BJ (cell line): ENCODE measurements at regions not wholly inside any gene's neighbourhood (a gene's known extent, or its start where the extent isn't known, plus 50 kb on each side); places are given as distances from the start of the nearest gene placed in this dataset.

Experiments
- CTCF ChIA-PET: fragments of 350-600 bp; formaldehyde crosslinking; extraction: SDS; loops from one replicate; lab custom pipeline; 2021; ENCODE audit warnings: antibody characterized with exemption, inconsistent platforms; lab: Yijun Ruan, JAX
- POLR2A ChIA-PET: fragments of 300-600 bp; sonication (Branson Sonifier 250); formaldehyde crosslinking; extraction: SDS; loops from one replicate; lab custom pipeline; 2021; ENCODE audit warnings: antibody characterized with exemption; lab: Charles Lee
- DNase-seq: peaks from one replicate; pipeline ENCODE4 v3.0.0-alpha.2; 2011; ENCODE audit warnings: low read depth
- H3K27me3 ChIP-seq: 2 replicates; pipeline ENCODE4 v1.6.0; 2011; ENCODE audit warnings: low read length; ENCODE audit not compliant: control insufficient read depth, insufficient read depth
- H3K36me3 ChIP-seq: 2 replicates; pipeline ENCODE4 v1.5.1; 2011; ENCODE audit warnings: low read length; ENCODE audit not compliant: control insufficient read depth, insufficient read depth
- H3K4me3 ChIP-seq: 2 replicates; pipeline ENCODE4 v1.5.1; 2011; ENCODE audit warnings: low read depth, mild to moderate bottlenecking, control low read depth, low read length
- TF ChIP-seq, protein P1 (sequence below): IDR thresholded peaks from 2 replicates; pipeline ENCODE4 v1.5.1; 2011; ENCODE audit warnings: low read depth, mild to moderate bottlenecking, control low read depth, inconsistent platforms, low read length, moderate library complexity; ENCODE audit not compliant: insufficient read depth

DNA sequence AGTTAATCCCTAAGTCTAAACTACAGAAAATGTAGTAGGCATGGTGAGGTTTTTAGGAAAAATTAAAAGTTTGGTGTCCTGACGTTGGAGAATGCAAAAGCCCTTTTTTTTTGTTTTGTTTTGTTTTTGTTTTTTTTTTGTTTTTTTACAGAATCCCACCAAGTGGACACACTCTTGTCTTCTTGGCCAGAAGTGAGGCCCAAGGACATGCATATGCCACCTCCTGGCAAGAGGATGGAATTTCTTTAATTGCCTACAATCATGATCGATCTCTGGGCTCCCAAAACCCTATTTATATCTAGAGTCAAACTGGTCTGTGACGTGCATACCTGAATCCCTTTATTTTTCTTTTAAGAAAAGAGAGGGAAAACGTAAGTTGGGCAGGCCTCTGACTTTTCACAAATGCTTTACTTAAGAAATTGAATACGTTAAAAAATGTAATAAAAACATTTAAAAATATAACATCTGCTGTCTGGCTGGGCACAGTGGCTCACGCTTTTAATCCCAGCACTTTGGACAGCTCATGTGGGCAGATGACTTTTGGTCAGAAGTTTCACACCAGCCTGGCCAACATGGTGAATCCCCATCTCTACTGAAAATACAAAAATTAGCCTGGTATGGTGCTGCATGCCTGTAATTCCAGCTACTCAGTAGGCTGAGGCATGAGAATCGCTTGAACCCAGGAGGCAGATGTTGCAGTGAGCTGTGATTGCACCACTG is 502.7 kb downstream of the CBLN2 start:
- POLR2A ChIA-PET, result no interaction called here
- no peaks in the 10 kb centered on the region for H3K27me3 ChIP-seq
- H3K36me3 ChIP-seq, result no peaks in the 10 kb centered on the region
- TF ChIP-seq, protein P1, sequence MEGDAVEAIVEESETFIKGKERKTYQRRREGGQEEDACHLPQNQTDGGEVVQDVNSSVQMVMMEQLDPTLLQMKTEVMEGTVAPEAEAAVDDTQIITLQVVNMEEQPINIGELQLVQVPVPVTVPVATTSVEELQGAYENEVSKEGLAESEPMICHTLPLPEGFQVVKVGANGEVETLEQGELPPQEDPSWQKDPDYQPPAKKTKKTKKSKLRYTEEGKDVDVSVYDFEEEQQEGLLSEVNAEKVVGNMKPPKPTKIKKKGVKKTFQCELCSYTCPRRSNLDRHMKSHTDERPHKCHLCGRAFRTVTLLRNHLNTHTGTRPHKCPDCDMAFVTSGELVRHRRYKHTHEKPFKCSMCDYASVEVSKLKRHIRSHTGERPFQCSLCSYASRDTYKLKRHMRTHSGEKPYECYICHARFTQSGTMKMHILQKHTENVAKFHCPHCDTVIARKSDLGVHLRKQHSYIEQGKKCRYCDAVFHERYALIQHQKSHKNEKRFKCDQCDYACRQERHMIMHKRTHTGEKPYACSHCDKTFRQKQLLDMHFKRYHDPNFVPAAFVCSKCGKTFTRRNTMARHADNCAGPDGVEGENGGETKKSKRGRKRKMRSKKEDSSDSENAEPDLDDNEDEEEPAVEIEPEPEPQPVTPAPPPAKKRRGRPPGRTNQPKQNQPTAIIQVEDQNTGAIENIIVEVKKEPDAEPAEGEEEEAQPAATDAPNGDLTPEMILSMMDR, result no peak
- no peak overlapping the region for H3K4me3 ChIP-seq
- no peak for DNase-seq
- CTCF ChIA-PET, result no interaction called here

DNA sequence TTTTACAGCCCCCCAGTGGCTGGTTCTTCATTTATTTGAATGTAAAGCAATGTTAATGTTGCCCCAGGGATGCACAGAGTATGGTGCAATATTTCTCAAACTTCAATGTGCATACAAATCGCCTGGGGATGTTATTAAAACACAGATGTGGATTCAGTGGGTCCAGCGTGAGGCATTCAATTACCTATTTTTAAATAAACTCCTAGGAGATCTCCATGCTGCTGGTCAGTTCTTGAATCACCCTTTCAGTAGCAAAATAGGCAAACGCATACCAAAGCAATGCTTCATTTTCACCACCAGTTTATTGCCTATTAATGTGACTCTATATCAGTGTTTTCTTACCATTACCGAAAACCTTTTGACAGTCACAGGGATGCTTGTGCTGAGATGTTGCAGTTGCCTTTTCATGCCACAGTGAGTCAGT is 530.7 kb downstream of the CBLN2 start:
- TF ChIP-seq, protein P1, result no peak
- H3K27me3 ChIP-seq, result no peaks in the 10 kb centered on the region
- ChIA-PET CTCF (no interaction called here), POLR2A (no interaction called here)
- DNase-seq, result no peak
- H3K4me3 ChIP-seq, result no peak overlapping the region
- no peaks in the 10 kb centered on the region for H3K36me3 ChIP-seq

DNA sequence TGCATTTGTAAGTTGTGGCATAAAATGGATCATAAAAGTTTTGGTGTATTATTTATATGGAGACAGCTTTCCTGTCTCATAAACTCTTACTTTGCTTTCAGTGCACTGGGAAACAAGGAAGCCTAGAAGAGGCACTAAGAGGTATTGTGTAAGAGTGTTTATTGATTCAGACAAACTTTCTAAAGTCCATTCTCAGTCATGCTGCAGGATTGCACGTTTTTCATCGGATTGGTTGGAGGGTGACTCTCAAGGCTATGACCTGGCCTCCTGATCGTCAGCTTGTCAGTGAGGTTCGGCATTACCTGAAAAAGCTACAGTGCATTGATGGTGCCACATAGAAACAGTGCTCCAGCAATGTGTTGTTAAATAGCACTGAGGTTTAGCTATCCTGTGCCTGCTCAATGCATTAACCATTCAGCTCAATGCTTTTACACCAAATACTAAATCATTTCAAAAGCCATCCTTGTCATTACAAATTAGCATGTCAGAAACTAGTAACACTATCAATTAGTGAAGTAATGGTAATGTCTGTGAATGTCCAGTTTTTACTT is 545.5 kb downstream of the CBLN2 start:
- DNase-seq, result no peak
- TF ChIP-seq, protein P1, result no peak
- Histone ChIP-seq H3K27me3 (no peaks in the 10 kb centered on the region), H3K4me3 (no peak overlapping the region), H3K36me3 (no peaks in the 10 kb centered on the region)
- ChIA-PET CTCF (no interaction called here), POLR2A (no interaction called here)

DNA sequence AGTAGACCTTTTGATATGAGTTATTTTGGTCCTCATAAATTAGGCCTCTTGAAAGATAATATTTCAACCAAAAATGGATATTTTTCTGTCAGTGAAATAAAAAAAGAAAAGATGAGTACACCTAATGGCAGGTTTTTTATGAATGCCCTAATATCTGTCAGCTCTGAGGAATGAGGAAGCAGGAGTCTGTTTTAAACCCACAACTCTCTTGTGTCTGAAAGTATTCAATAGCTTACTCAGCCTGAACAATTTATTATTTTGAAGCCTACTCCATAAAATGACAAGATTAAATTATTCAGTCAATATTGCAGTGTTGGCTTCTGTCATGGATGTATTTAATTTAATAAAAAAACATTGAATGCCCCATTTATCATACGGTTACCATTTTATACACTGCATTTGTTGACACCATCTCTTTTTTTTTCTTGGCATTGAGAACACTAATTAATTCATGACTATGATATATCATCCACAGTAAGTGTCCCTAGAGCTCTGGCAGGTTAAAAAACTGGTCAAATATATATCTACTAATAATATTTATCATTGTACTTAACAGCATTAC is 548.2 kb downstream of the CBLN2 start:
- Histone ChIP-seq H3K36me3 (no peaks in the 10 kb centered on the region), H3K4me3 (no peak overlapping the region), H3K27me3 (no peaks in the 10 kb centered on the region)
- TF ChIP-seq, protein P1, result no peak
- POLR2A ChIA-PET, result no interaction called here
- CTCF ChIA-PET, result no interaction called here
- no peak for DNase-seq

GRCh38 chr18:71994273-71994672 is 549.9 kb downstream of the CBLN2 start:
- POLR2A ChIA-PET, result no interaction called here
- no peak overlapping the region for H3K4me3 ChIP-seq
- TF ChIP-seq, protein P1, result no peak
- H3K27me3 ChIP-seq, result no peaks in the 10 kb centered on the region
- CTCF ChIA-PET, result no interaction called here
- DNase-seq, result no peak
- H3K36me3 ChIP-seq, result no peaks in the 10 kb centered on the region
